ENCODE measurements at regions not wholly inside any gene's neighbourhood (a gene's known extent, or its start where the extent isn't known, plus 50 kb on each side); places are given as distances from the start of the nearest gene placed in this dataset.

DNA sequence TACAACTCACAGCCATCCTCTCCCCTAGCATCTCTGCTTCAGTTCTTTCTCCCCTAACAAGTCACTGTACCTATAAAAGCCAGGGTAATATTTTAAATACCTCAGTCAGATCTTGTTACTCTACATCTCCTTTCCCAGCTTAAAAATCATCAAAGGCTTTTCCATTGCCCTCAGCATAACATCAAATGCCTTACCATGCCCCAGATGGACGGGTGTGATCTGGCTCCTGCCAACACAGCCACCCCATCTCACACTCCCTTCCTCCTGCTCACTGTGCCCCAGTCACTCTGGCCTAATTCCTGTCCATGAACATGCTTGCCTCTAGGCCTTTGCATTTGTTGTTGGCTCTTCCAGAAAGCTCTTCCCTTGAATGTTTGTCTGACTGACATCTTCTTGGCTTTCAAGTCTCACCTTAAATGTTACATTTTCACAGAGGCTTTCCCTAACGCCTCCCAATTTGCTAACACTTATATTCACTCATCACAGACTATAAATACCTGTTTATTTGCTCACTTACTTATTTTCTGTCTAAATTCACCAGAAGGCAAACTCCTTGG is 640.9 kb downstream of the NYAP2 start:
- H3K9me3 Mint-ChIP-seq: no peaks in the 10 kb centered on the region
- no peaks in the 10 kb centered on the region for H3K4me1 Mint-ChIP-seq
- ChIA-PET POLR2A (no interaction called here), CTCF (no interaction called here)
- Histone ChIP-seq H3K4me3 (ENCODE audit: low read length) (no peak overlapping the region), H3K4me1 (ENCODE audit: insufficient read depth, low read length) (no peaks in the 10 kb centered on the region), H3K27ac (ENCODE audit: low read depth, low read length) (no peak overlapping the region), H3K27me3 (ENCODE audit: insufficient read depth, low read length, poor library complexity, severe bottlenecking) (no peaks in the 10 kb centered on the region), H3K36me3 (ENCODE audit: insufficient read depth, low read length) (no peaks in the 10 kb centered on the region), H3K9me3 (ENCODE audit: low read length) (no peaks in the 10 kb centered on the region)
- H3K27ac Mint-ChIP-seq: no peak overlapping the region
- peaks cover 0 to 21% of the 10 kb centered on the region in 2 donors for H3K27me3 Mint-ChIP-seq
- no peak for DNase-seq
- no peak overlapping the region for H3K4me3 Mint-ChIP-seq
- no peaks in the 10 kb centered on the region for H3K36me3 Mint-ChIP-seq

DNA sequence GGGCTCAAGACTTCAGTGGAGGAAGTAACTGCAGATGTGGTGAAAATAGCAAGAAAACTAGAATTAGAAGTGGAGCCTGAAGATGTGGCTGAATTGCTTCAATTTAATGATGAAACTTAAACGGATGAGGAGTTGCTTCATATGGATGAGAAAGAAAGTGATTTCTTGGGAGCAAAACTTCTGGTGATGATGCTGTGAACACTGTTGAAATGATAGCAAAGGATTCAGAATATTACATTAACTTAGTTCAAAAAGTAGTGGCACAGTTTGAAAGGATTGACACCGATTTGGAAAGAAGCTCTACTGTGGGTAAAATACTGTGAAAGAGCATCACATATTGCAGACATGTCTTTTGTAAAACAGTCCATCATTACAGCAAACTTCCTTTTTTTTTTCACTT is 638.0 kb downstream of the NYAP2 start:
- Mint-ChIP-seq H3K27me3 (peaks cover 3 to 31% of the 10 kb centered on the region in 2 donors), H3K27ac (no peak overlapping the region), H3K4me3 (no peak overlapping the region), H3K9me3 (peaks cover 0 to 3% (median 0%) of the 10 kb centered on the region in 5 donors), H3K36me3 (no peaks in the 10 kb centered on the region), H3K4me1 (no peaks in the 10 kb centered on the region)
- H3K27me3 ChIP-seq (ENCODE audit: insufficient read depth, low read length, poor library complexity, severe bottlenecking): no peaks in the 10 kb centered on the region
- no peaks in the 10 kb centered on the region for H3K36me3 ChIP-seq (ENCODE audit: insufficient read depth, low read length)
- no peaks in the 10 kb centered on the region for H3K4me1 ChIP-seq (ENCODE audit: insufficient read depth, low read length)
- no peak overlapping the region for H3K27ac ChIP-seq (ENCODE audit: low read depth, low read length)
- ChIA-PET POLR2A (no interaction called here), CTCF (no interaction called here)
- H3K4me3 ChIP-seq (ENCODE audit: low read length): no peak overlapping the region
- no peak for DNase-seq
- no peaks in the 10 kb centered on the region for H3K9me3 ChIP-seq (ENCODE audit: low read length)

- Histone ChIP-seq H3K27me3 (ENCODE audit: insufficient read depth, low read length, poor library complexity, severe bottlenecking) (peaks cover 4% of the 10 kb centered on the region), H3K4me3 (ENCODE audit: low read length) (no peak overlapping the region), H3K27ac (ENCODE audit: low read depth, low read length) (no peak overlapping the region), H3K36me3 (ENCODE audit: insufficient read depth, low read length) (no peaks in the 10 kb centered on the region), H3K9me3 (ENCODE audit: low read length) (no peaks in the 10 kb centered on the region), H3K4me1 (ENCODE audit: insufficient read depth, low read length) (no peaks in the 10 kb centered on the region)
- ChIA-PET POLR2A (no interaction called here), CTCF (interaction anchor here (0.8 kb wide), 1 partner anchor 10 kb away, joined by 3 read pairs; no protein-coding TSS in a partner anchor)
- peaks cover 4 to 12% (median 9%) of the 10 kb centered on the region in 3 donors for H3K4me1 Mint-ChIP-seq
- no peak for DNase-seq
- peaks cover 0 to 5% (median 0%) of the 10 kb centered on the region in 5 donors for H3K9me3 Mint-ChIP-seq
- peaks cover 18 to 54% of the 10 kb centered on the region in 2 donors for H3K27me3 Mint-ChIP-seq
- H3K27ac Mint-ChIP-seq: no peak overlapping the region
- no peaks in the 10 kb centered on the region for H3K36me3 Mint-ChIP-seq
- peak overlapping the region in 3 of 7 donors; percentile 6 to 51 (median 15) for H3K4me3 Mint-ChIP-seq
These were observed 632.4 kb downstream of the NYAP2 start for GRCh38 chr2:226031647-226032501.

- H3K27ac Mint-ChIP-seq: no peak overlapping the region
- Histone ChIP-seq H3K27ac (ENCODE audit: low read depth, low read length) (no peak overlapping the region), H3K4me3 (ENCODE audit: low read length) (no peak overlapping the region), H3K36me3 (ENCODE audit: insufficient read depth, low read length) (no peaks in the 10 kb centered on the region), H3K4me1 (ENCODE audit: insufficient read depth, low read length) (no peaks in the 10 kb centered on the region), H3K27me3 (ENCODE audit: insufficient read depth, low read length, poor library complexity, severe bottlenecking) (peaks cover 4% of the 10 kb centered on the region), H3K9me3 (ENCODE audit: low read length) (no peaks in the 10 kb centered on the region)
- H3K36me3 Mint-ChIP-seq: no peaks in the 10 kb centered on the region
- ChIA-PET POLR2A (no interaction called here), CTCF (no interaction called here)
- DNase-seq: no peak
- peaks cover 4 to 12% (median 9%) of the 10 kb centered on the region in 3 donors for H3K4me1 Mint-ChIP-seq
- peaks cover 0 to 5% (median 0%) of the 10 kb centered on the region in 5 donors for H3K9me3 Mint-ChIP-seq
- peaks cover 18 to 51% of the 10 kb centered on the region in 2 donors for H3K27me3 Mint-ChIP-seq
- peak overlapping the region in 5 of 7 donors; percentile 6 to 72 (median 47) for H3K4me3 Mint-ChIP-seq
These were observed 631.5 kb downstream of the NYAP2 start for GRCh38 chr2:226030788-226031646.

GRCh38 chr2:226030369-226030768 is 630.9 kb downstream of the NYAP2 start:
- peaks cover 0 to 5% (median 0%) of the 10 kb centered on the region in 5 donors for H3K9me3 Mint-ChIP-seq
- ChIA-PET POLR2A (no interaction called here), CTCF (no interaction called here)
- Histone ChIP-seq H3K27ac (ENCODE audit: low read depth, low read length) (no peak overlapping the region), H3K9me3 (ENCODE audit: low read length) (no peaks in the 10 kb centered on the region), H3K27me3 (ENCODE audit: insufficient read depth, low read length, poor library complexity, severe bottlenecking) (peaks cover 4% of the 10 kb centered on the region), H3K4me1 (ENCODE audit: insufficient read depth, low read length) (no peaks in the 10 kb centered on the region), H3K36me3 (ENCODE audit: insufficient read depth, low read length) (no peaks in the 10 kb centered on the region), H3K4me3 (ENCODE audit: low read length) (no peak overlapping the region)
- peak overlapping the region in 1 of 7 donors; percentile 80 for H3K4me3 Mint-ChIP-seq
- H3K36me3 Mint-ChIP-seq: no peaks in the 10 kb centered on the region
- H3K4me1 Mint-ChIP-seq: peaks cover 4 to 12% (median 9%) of the 10 kb centered on the region in 3 donors
- DNase-seq: no peak
- H3K27ac Mint-ChIP-seq: peak overlapping the region in 1 of 8 donors; percentile 71
- peaks cover 18 to 46% of the 10 kb centered on the region in 2 donors for H3K27me3 Mint-ChIP-seq

- no peaks in the 10 kb centered on the region for H3K27me3 ChIP-seq (ENCODE audit: insufficient read depth, low read length, poor library complexity, severe bottlenecking)
- H3K4me3 Mint-ChIP-seq: no peak overlapping the region
- H3K4me1 ChIP-seq (ENCODE audit: insufficient read depth, low read length): no peaks in the 10 kb centered on the region
- ChIA-PET POLR2A (no interaction called here), CTCF (interaction anchor here (1.6 kb wide), 1 partner anchor 19 kb away, joined by 3 read pairs; no protein-coding TSS in a partner anchor)
- no peak for DNase-seq
- H3K27ac Mint-ChIP-seq: no peak overlapping the region
- peaks cover 0 to 2% (median under 1%) of the 10 kb centered on the region in 5 donors for H3K9me3 Mint-ChIP-seq
- H3K27ac ChIP-seq (ENCODE audit: low read depth, low read length): no peak overlapping the region
- no peaks in the 10 kb centered on the region for H3K4me1 Mint-ChIP-seq
- H3K27me3 Mint-ChIP-seq: peaks cover 0 to 6% of the 10 kb centered on the region in 2 donors
- no peaks in the 10 kb centered on the region for H3K36me3 ChIP-seq (ENCODE audit: insufficient read depth, low read length)
- no peak overlapping the region for H3K4me3 ChIP-seq (ENCODE audit: low read length)
- H3K36me3 Mint-ChIP-seq: no peaks in the 10 kb centered on the region
- H3K9me3 ChIP-seq (ENCODE audit: low read length): no peaks in the 10 kb centered on the region
These were observed 624.4 kb downstream of the NYAP2 start for GRCh38 chr2:226023946-226024345.

DNA sequence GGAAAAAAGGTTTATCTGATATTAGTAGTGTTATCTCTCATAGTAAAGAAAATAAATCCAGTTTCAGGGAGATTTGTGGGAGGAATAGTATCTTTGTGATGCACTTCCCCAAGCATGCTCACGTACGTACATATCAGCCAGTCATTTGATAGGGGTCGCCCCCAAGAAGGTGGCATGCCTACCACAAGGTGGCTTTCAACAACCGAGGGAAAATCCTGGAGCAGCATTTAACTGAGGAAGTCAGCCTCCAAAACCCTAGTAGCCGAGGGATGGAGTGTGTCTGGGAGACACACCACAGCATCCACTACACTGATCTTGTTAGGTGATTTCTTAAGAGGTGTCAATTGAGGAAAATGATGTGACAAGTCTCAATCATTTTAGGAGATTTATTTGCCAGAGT is 623.9 kb downstream of the NYAP2 start:
- H3K4me1 Mint-ChIP-seq: no peaks in the 10 kb centered on the region
- H3K4me3 Mint-ChIP-seq: no peak overlapping the region
- Histone ChIP-seq H3K36me3 (ENCODE audit: insufficient read depth, low read length) (no peaks in the 10 kb centered on the region), H3K4me1 (ENCODE audit: insufficient read depth, low read length) (no peaks in the 10 kb centered on the region), H3K27ac (ENCODE audit: low read depth, low read length) (no peak overlapping the region), H3K27me3 (ENCODE audit: insufficient read depth, low read length, poor library complexity, severe bottlenecking) (no peaks in the 10 kb centered on the region), H3K4me3 (ENCODE audit: low read length) (no peak overlapping the region), H3K9me3 (ENCODE audit: low read length) (no peaks in the 10 kb centered on the region)
- no peaks in the 10 kb centered on the region for H3K36me3 Mint-ChIP-seq
- H3K9me3 Mint-ChIP-seq: peaks cover 0 to 4% (median 2%) of the 10 kb centered on the region in 5 donors
- H3K27ac Mint-ChIP-seq: no peak overlapping the region
- DNase-seq: no peak
- ChIA-PET CTCF (interaction anchor here (1.6 kb wide), 1 partner anchor 19 kb away, joined by 3 read pairs; no protein-coding TSS in a partner anchor), POLR2A (no interaction called here)
- peaks cover 0 to 2% of the 10 kb centered on the region in 2 donors for H3K27me3 Mint-ChIP-seq

Data from CD8-positive, alpha-beta memory T cell (primary cell).